ENCODE measurements at regions not wholly inside any gene's neighbourhood (a gene's known extent, or its start where the extent isn't known, plus 50 kb on each side); places are given as distances from the start of the nearest gene placed in this dataset.
A peak's percentile ranks its signal among the peaks of the same experiment; 100 is the strongest.

DNA sequence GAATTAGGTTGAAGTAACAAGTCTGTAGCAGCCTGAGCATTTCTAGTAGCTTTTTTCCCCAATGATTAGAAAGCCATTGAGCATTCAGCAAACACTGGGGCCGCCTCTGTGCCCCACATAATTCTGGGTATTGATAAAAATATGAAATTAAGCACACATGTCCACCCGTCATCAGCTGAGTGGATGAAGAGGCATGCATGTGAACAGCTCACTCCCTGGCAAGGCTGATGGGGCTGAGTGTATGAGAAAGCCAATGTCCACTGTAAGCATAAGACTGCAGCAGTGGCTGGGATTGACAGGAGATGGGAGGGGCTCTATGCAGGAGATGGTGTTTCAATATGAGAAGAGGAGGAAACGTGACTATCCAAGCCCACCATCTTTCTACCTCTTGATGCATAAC, 124.4 kb upstream of the KLHL29 start:
- no peak for ATAC-seq (ENCODE audit: poor library complexity)
- intact Hi-C loops (cut with DNase I), result no loop called here
- DNase-seq, result no peak

DNA sequence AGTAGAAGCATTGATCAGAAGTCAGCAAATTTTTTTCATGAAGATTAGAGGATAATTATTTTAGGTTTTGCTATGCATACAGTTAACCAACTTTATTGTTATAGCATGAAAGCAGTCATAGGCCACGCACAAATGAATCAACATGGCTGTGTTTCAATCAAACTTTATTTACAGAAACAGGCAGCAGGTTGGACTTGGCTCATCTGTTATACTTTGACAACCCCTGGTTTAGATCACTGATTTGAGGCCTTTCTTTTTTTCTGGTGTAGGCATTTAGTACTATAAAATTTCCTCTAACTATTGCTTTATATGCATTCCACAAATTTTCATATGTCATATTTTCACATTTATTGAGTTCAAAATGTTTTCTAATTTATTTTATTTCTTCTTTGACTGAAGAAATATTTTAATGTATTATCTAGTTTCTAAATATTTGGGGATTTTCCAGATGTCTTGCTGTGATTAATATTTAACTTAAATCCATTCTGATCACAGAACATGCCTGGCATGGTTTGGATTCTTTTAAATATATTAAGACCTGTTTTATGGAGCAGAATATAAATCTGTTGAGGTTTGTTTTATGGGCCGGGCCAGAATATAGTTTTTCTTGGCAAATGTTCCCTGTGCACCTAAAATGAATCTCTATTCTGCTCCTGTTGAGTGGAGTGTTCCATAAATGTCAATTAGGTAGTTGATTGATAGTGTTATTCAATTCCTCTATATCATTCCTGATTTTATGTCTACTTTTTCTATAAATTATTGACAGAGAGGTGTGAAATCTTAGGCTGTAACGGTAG, 116.3 kb upstream of the KLHL29 start:
- DNase-seq (no peak), ATAC-seq (ENCODE audit: poor library complexity) (no peak)
- intact Hi-C loops (cut with DNase I), result no loop called here

DNA sequence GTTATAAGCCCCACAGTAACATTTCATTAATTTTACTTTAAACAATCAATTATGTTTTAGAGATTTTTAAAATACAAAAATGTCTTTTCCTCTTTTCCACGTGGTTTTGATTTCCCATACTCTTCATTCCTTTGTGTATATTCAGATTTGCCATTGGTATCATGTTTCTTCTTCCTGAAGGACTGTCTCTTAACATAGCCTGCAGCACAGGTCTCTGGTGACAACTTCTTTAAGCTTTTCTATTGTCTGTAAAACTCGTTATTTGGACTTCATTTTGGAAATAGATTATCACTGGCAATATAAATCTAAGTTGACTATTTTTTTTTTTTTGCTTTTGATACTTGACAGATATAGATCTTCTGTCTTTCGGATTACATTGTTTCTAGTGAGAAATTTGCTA, 115.2 kb upstream of the KLHL29 start:
- DNase-seq (no peak), ATAC-seq (ENCODE audit: poor library complexity) (no peak)
- intact Hi-C loops (cut with DNase I), result no loop called here

DNA sequence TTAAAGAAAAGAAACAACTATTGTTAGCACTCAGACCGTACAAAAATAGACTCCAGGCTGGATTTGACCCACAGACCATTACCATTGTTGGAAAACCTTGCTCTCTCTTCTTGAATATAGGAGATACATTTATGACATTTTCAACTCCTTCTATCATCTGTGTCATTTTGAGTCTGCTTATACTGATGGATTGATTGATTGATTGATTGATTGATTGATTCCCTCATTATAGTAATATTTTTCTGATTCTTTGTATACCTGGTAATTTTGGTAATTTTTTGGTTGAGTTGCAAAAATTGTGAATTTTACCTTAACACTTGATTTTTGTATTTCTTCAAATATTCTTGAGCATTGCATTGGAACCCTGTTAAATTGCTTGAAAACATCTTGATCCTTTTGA, 114.2 kb upstream of the KLHL29 start:
- intact Hi-C loops (cut with DNase I), result no loop called here
- ATAC-seq (ENCODE audit: poor library complexity), result no peak
- no peak for DNase-seq

DNA sequence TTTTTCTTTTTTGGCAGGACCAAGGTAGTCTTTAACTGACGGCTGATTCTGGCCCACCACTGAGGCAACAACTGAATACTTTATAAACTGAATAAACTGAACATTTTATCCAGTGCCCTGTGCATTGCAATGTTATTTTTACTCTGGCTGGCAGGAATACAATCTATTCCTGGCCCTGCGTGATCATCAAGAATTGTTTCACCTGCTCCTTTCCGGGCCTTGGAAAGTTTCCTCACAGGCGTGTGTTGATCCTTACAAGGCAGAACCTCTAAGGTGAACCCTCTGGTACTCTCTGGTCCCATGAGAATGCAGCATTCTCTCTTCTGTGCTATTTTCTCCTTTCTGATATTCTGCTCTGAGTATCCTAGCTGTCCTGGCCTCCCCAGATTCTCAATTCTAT, 113.7 kb upstream of the KLHL29 start:
- ATAC-seq (ENCODE audit: poor library complexity), result no peak

DNA sequence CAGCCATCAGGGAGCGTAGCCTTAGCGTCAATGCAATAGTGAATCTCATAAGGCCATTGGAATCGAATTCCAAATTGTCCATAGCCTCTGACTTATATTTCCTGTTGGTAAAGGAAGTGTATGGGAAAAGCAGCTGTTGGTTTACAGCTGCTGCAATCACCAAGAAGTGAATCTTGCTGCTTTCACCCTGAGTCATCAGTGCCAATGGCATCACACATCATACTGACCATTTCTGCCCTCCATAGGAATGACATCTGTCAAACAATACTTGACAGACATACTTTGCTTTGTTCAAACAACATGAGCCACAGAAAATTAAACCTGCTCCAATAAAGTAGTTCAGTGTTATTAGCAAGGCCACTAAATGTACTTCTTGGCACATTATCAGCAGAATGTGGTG, 111.2 kb upstream of the KLHL29 start:
- DNase-seq (no peak), ATAC-seq (ENCODE audit: poor library complexity) (no peak)
- intact Hi-C loops (cut with DNase I), result no loop called here

More for the DNA sequence above, 113.7 kb upstream of the KLHL29 start:
- intact Hi-C loops (cut with DNase I), result no loop called here
- DNase-seq, result no peak

DNA sequence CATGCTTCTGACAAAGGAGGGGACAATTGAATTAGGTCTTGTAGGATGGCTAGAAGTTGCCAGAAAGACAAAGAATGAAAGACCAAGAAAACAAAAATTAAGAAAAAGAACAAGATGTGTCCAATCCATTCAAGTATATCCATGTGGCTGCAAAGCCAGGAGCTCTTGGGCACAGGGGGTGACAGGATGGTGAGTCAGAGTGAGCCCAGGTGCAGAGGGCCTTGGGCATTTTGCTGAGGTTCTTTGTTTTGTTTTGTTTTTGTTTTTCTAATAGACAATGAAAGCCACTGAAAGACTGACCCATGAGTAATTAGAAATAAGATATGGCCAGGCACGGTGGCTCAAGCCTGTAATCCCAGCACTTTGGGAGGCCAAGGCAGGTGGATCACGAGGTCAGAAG, 104.6 kb upstream of the KLHL29 start:
- DNase-seq (no peak), ATAC-seq (ENCODE audit: poor library complexity) (no peak)
- intact Hi-C loops (cut with DNase I), result no loop called here

DNA sequence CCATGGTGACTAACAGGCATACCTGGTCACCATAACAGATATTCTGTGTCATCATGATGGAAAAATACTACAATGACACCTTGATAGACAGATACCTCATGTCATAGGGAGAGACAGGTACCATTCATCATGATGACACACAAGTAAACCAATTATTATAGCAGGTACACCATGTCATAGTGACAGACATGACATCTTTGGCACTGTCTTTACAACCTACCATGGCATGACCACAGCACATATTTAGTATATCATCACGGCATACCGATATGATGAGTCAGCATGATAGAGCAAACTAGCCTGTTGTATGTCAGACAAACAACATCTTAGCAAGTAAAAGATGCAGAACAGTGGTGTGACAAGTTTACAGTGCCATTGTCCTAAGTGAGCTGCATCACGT, 101.3 kb upstream of the KLHL29 start:
- ATAC-seq (ENCODE audit: poor library complexity) (no peak), DNase-seq (no peak)
- intact Hi-C loops (cut with DNase I), result no loop called here

DNA sequence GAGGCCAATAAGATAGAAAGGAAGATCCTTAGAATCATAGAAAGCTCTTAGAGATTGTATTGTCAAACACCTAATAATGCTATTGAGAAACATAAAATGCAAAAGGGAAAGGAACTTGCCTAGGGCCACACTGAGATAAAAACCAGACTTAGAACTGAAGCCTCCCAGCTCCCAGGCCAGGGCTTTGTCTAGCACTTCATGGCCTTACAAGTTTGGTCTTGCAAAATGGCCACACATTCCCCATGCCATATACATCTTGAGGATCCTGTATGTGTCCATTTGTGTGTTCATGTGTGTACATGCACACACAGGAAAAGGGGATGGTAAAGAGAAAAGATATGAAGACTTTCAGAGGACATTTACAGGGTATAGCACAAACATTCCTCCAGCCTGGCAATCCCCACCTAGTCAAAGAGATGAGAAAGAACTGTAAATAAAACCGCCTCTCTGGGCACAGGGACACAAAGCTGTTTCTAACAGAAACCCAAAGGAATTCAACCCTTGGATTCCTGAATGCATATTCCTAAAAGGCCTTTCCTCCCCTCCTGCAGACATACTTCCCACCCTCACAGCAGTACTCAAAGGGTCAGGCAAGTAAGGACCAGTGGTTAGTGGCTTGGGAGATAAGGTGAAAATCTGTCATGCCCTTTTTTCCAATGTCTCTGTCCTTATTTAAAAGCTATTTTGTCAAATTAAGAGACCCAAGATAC, 99.7 kb upstream of the KLHL29 start:
- no peak for DNase-seq
- intact Hi-C loops (cut with DNase I), result no loop called here
- ATAC-seq (ENCODE audit: poor library complexity), result no peak

DNA sequence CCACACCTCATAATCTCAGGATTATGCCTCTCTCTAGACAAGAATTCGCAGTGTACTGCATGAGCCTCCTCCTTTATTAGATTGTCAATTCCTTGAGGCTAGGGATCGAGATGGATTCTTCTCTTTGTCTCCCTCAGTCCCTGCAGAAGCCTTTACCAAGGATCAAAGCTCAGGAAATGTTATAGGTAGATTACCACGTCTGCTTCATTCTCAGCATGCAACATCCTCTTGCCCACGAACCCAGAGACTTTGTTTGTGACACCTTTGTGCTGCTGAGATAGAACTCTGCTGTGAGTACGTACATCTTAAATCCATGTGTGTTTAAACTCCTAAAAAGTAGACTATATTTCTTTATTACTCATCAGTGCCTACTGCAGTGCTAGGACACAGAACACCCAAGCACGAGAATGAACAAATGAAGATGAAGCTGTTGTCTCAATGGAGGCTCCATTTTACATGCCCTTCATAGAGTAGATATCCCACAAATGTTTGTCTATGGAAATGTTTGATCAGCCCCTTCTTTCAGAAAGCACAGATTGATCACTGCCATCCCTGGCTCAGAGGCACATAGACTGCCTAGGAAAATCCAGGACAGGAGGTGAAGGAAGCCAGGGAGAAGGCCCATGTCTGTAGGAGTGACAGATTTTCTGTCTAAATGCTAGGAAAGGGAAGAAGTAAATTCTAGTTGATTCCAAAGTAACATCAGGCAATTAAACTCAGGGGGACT, 98.8 kb upstream of the KLHL29 start:
- ATAC-seq (ENCODE audit: poor library complexity) (no peak), DNase-seq (no peak)
- intact Hi-C loops (cut with DNase I), result no loop called here

DNA sequence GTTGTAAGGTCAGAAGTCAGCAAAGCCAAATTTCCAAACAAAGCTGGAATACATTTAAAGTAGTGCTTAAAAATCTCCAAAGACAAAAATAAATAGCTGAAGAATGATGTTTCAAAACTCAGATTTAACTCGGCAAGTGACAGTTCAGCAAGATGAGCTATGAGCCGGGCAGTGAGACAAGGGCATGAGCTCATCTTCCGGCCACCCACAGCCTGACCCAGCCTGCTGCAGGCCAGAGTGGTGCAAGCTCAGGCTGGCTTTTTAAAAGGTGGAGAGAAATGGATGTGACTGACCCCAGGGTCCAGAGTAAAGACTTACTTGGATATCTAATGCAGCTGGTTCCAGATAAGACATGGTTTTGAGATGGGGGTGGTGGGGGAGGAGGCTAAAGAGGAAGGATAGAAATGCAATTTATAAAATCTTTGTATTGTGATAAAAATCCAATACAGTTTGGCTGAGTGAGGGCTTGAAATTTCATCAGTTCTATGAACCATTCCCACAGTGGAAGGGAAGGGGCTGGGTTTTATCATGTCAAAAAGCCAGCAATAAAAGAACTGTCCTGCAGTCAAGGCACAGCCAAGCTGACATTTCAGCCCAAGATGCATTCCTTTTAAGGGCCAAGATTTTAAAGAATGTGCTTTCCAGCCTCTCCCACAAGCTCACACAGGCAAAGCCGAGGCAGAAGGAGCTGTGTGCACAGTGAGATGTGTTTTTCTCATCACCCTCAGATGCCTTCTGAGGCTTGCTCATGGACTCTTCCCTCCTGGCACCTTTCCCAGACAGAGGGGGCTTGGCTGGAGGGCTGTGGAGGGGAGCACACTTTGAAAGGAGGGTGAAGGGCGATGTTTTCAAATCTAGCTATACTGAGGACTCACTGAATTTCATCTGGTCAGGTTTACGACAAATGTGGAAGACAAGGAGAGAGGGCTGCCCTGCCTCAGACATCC, 97.9 kb upstream of the KLHL29 start:
- peak; percentile 73 for DNase-seq
- peak; percentile 88 for ATAC-seq (ENCODE audit: poor library complexity)
- intact Hi-C loops (cut with DNase I), result no loop called here

DNA sequence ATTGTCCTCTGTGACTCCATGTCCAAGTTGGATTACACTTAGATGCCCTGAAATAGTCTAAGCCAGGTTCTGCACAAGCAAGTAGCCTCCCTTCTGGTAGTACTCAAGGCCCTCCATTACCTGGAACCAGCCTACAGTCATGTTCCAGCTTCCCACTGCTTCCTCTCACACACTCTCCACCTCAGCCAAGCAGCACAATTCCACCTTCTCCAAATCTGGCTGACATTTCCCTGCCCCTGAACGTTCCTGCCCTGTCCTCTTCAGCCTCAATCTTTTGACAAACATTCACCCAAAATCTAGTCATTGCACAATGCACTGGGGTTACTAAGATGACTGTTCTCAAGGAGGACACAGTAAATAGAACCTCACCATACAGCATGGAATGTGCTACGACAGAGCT, 95.3 kb upstream of the KLHL29 start:
- intact Hi-C loops (cut with DNase I), result no loop called here
- DNase-seq, result no peak
- ATAC-seq (ENCODE audit: poor library complexity), result no peak

DNA sequence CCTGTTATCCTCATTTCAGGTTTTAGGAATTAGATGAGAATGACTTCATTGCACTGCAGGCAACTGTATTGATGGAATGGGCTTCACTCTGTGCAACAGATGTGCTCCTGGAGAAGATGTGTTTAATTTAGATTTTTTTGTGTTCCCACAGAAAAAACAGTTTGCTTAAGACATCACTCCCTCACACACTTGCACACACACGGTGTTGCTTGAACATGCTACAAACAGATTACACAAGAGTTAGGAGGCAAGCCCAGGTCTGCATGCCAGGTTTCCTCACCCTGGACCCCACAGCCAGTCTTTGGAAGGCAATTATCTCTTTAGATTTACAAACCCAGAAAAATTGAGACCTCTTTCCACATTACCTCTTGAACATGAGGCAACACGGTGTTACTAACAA, 93.7 kb upstream of the KLHL29 start:
- ATAC-seq (ENCODE audit: poor library complexity), result no peak
- no peak for DNase-seq
- intact Hi-C loops (cut with DNase I), result no loop called here

DNA sequence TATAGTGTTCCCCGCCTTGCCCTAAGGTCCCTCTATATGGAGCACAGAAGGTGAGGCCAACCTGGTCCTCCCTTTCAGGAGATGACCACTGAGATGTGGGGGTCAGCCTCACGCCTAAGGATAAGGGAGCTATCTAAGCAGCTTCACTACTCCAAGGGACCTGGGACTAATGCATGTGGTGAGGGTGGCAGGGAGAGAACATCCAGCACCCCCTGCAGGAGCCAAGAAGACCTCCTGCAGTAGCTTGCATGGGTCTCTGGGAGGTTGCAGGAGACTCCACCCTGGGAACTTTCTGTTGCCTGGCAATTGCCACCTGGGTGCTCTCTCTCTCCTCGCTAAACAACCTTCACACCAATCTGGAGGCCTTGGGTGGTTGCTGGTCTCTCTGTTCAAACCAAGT, 93.0 kb upstream of the KLHL29 start:
- no peak for ATAC-seq (ENCODE audit: poor library complexity)

DNA sequence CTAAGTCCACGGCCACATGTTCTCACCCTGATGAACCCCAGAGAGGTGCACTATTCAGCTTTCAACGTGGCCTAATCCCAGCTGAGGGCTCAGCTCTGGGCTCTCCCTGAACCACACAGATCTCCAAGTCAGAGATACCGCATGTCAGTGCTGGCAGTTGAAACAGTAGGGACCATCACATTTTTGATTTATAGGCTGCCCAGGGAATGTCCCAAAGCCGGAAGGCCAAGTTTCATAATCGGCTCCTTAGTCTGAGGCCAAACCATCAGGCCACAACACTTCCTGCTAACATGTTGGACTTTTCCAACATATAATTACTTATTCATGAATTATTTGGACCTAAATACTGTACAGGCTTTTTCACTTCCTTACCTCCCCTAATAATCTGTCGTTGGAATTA, 91.9 kb upstream of the KLHL29 start:
- DNase-seq, result peak; percentile 52
- intact Hi-C loops (cut with DNase I), result no loop called here
- peak; percentile 53 for ATAC-seq (ENCODE audit: poor library complexity)

More for the DNA sequence above, 93.0 kb upstream of the KLHL29 start:
- no peak for DNase-seq
- intact Hi-C loops (cut with DNase I), result no loop called here

DNA sequence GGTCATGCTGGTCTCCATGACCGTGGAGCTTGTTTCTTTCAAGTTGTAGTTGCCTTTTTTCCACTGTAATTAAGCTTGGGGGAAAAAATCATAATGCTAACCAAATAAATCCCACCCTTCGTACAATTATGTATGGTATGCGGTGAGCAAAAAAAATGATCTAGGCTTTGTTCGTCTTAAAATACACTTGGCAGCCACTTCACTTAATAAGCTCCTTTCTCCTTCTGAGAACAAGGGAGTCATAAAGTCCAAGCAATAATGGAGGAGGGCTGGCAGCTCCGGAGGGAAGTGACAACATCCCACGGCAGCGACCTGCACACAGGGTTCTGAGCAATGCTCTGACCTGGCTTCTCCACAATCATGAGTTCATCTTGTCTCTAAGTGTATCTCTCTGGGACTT, 91.2 kb upstream of the KLHL29 start:
- DNase-seq, result no peak
- intact Hi-C loops (cut with DNase I), result no loop called here
- no peak for ATAC-seq (ENCODE audit: poor library complexity)

DNA sequence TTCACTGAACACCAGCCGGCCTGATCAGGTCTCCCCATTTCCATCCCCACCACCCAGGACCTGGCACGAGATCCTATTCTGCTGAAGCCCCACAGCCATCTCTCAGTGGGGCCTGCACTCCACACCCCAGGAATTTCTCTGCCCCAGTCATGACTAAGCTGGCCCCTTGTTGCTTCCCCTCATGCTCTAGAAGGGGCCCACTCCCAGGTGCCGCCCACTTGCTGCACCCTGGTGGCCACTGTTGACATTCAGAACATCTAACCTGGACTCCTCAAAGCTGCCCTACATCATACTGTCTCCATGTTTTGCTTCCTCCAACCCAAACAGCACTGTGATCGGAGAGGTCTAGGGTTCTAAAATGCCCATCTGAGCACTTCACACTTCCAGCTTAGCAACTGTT, 90.7 kb upstream of the KLHL29 start:
- intact Hi-C loops (cut with DNase I), result no loop called here
- no peak for ATAC-seq (ENCODE audit: poor library complexity)

DNA sequence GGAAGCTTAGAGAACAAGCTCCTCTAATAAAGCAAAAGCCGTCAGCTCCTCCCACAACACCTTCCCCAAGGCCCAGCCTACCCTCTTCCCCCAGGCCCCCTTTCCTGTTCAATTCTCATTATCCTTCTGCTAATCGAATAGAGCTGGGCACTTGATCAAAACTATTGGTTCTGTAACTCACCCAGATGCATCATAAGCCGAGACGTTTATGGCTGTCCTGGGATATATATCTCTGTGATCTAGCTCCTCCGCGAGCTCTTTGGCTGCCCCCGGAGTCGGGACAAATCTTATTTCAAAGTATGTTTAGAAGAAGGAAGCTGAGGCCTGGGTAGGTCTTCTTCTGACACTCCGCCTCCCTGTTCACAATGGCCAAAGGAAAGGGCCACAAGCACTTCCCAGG, 88.3 kb upstream of the KLHL29 start:
- no peak for DNase-seq
- ATAC-seq (ENCODE audit: poor library complexity), result no peak
- intact Hi-C loops (cut with DNase I), result no loop called here

More for the DNA sequence above, 90.7 kb upstream of the KLHL29 start:
- no peak for DNase-seq

DNA sequence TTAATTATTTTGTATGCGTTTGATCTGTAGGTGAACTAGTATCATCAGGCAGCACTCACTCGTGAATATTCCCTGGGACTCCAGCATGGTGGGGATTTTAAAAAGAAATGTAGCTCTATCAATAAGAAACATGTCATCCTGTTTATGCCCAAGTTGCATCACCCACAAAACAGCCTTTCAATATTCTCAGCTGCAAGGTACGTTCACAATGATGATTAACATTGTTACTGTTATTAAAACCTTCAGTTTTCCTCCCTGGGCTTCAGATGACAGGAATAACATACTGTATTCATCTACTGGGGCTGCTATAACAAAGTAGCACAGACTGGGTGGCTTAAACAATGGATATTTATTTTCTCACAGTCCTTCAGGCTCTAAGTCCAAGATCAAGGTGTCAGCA, 87.9 kb upstream of the KLHL29 start:
- intact Hi-C loops (cut with DNase I), result no loop called here
- DNase-seq (no peak), ATAC-seq (ENCODE audit: poor library complexity) (no peak)

Data from Right ventricle myocardium superior (tissue), 1 donor.